Omental fat pad (tissue), 3 donors: ENCODE measurements at regions not wholly inside any gene's neighbourhood (a gene's known extent, or its start where the extent isn't known, plus 50 kb on each side); places are given as distances from the start of the nearest gene placed in this dataset.

Experiments
- ATAC-seq: fragments of 150-250 bp; one replicate; pipeline ENCODE4 v1.9.1; 2016; ENCODE audit warnings: mild to moderate bottlenecking, moderate library complexity; ENCODE audit not compliant: low FRiP score
- DNase-seq: peaks from one replicate; pipeline ENCODE4 v3.0.0-alpha.2; 2019; ENCODE audit warnings: low spot score
- CTCF ChIP-seq, 3 donors: fragments of 450-650 bp; IDR thresholded peaks; one replicate each; pipeline ENCODE4 v1.5.1; 2016 to 2017; ENCODE audit warnings: antibody characterized with exemption in 3 of 3, mild to moderate bottlenecking in 3 of 3, moderate library complexity in 2 of 3

- ATAC-seq (no peak), DNase-seq (no peak)
- no peak for TF ChIP-seq CTCF (IDR thresholded peaks at IDR 0.05)
Measured at GRCh38 chr6:119562168-119562567, 212.6 kb upstream of the MAN1A1 start.

- no peak for TF ChIP-seq CTCF (IDR thresholded peaks at IDR 0.05)
- ATAC-seq: no peak
- DNase-seq: no peak
Measured at GRCh38 chr6:119559586-119559985, 210.0 kb upstream of the MAN1A1 start.

GRCh38 chr6:119557239-119557638 is 207.7 kb upstream of the MAN1A1 start:
- ATAC-seq (no peak), DNase-seq (no peak)
- TF ChIP-seq CTCF (IDR thresholded peaks at IDR 0.05): no peak

GRCh38 chr6:119552021-119552420 is 202.5 kb upstream of the MAN1A1 start:
- ATAC-seq (no peak), DNase-seq (no peak)
- no peak for TF ChIP-seq CTCF (IDR thresholded peaks at IDR 0.05)

- no peak for TF ChIP-seq CTCF (IDR thresholded peaks at IDR 0.05)
- DNase-seq: no peak
- no peak for ATAC-seq
Measured at GRCh38 chr6:119547024-119547423, 197.5 kb upstream of the MAN1A1 start.

- ATAC-seq: no peak
- no peak for DNase-seq
- no peak for TF ChIP-seq CTCF (IDR thresholded peaks at IDR 0.05)
Measured at GRCh38 chr6:119545245-119545644, 195.7 kb upstream of the MAN1A1 start.

GRCh38 chr6:119544325-119545175 is 195.0 kb upstream of the MAN1A1 start:
- ATAC-seq: no peak
- TF ChIP-seq CTCF (IDR thresholded peaks at IDR 0.05): no peak
- no peak for DNase-seq
